Psoas muscle (tissue), 7 donors: ENCODE measurements at regions not wholly inside any gene's neighbourhood (a gene's known extent, or its start where the extent isn't known, plus 50 kb on each side); places are given as distances from the start of the nearest gene placed in this dataset.

Experiments
- ATAC-seq, 4 donors: fragments of 200-7000 bp; cut with Tn5 transposase; one replicate each; pipeline ENCODE4 v1.9.1; 2020; ENCODE audit warnings: moderate library complexity in 3 of 4, mild to moderate bottlenecking in 2 of 4
- DNase-seq, 2 donors: peaks; one replicate each; pipeline ENCODE4 v3.0.0-alpha.2; 2020
- H3K27ac ChIP-seq: fragments of 200-600 bp; one replicate; pipeline ENCODE4 v1.8.0; 2022
- H3K27me3 ChIP-seq, 3 donors: fragments of 200-600 bp in 1 of 3; one replicate each; pipeline versions ENCODE4 v1.6.1 to v1.8.0; 2013 to 2022; ENCODE audit warnings: low read length in 2 of 3, mild to moderate bottlenecking in 2 of 3, moderate library complexity in 1 of 3; ENCODE audit not compliant: insufficient read depth in 3 of 3
- H3K36me3 ChIP-seq, 2 donors: fragments of 200-600 bp in 1 of 2; one replicate each; pipeline versions ENCODE4 v1.6.1 to v1.8.0; 2013 to 2022; ENCODE audit warnings: low read depth in 1 of 2, mild to moderate bottlenecking in 1 of 2, moderate library complexity in 1 of 2; ENCODE audit not compliant: insufficient read depth in 1 of 2
- H3K4me1 ChIP-seq: fragments of 200-600 bp; one replicate; pipeline ENCODE4 v1.8.0; 2022
- H3K4me3 ChIP-seq: fragments of 200-600 bp; one replicate; pipeline ENCODE4 v1.8.0; 2022; ENCODE audit warnings: mild to moderate bottlenecking
- H3K9me3 ChIP-seq: fragments of 200-600 bp; one replicate; pipeline ENCODE4 v1.8.0; 2022
- WGBS, 3 donors: extraction: QIAGEN DNeasy Blood & Tissue Kit; methylation state at CpG; one replicate each; pipeline versions ENCODE4 v1.1.6 to v1.1.7; 2013; 5-methylcytosine and 5-hydroxymethylcytosine counted together
- intact Hi-C, 2 donors: fragments of 100-400 bp; cut with DNase I; formaldehyde crosslinking; loops; one replicate each; pipeline versions ENCODE4 v1.11.0 to v1.14.2; 2022
- TF ChIP-seq, protein P1 (sequence below): fragments of 200-600 bp; IDR thresholded peaks from one replicate; pipeline ENCODE4 v1.8.0; 2022; ENCODE audit warnings: antibody characterized with exemption
- donor health status: healthy with polysubstance abuse.
- donor health status: DM: no; HTN: no; CAD: no; lungs with moderate emphysema.
- donor health status: Bipolar disorder and iron deficiency.
- donor health status: healthy.
- donor health status: DM: yes; HTN: yes; CAD: no.
- donor health status: DM: no; HTN: no; CAD: no.
- donor health status: DM: yes; HTN: yes; CAD: no.

DNA sequence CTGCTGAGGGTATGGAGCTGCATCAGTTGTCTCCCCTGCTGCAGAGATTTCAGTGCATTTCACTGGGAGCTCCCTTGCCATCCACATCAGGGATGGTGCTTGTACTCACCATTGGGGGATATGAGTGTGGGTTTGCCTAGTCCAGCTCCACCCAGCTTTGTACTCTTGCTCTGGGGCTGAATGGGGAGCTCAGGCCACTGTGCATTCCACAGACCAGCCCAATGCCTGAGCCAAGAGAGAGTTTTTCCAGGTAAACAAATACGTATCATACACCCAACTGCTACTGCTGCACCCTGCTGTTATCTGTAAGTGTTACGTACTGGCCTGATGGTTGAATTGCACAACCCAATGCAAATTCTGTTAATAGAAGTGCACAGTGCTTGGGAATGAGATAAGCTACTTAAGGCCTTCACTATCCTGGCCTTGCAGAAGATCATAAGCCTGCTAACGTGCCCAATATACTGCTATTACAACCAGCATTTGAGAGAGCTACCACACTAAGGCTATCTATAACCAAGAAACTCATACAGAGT is 205.0 kb upstream of the DMD start:
- no peak for ATAC-seq
- TF ChIP-seq, protein P1, sequence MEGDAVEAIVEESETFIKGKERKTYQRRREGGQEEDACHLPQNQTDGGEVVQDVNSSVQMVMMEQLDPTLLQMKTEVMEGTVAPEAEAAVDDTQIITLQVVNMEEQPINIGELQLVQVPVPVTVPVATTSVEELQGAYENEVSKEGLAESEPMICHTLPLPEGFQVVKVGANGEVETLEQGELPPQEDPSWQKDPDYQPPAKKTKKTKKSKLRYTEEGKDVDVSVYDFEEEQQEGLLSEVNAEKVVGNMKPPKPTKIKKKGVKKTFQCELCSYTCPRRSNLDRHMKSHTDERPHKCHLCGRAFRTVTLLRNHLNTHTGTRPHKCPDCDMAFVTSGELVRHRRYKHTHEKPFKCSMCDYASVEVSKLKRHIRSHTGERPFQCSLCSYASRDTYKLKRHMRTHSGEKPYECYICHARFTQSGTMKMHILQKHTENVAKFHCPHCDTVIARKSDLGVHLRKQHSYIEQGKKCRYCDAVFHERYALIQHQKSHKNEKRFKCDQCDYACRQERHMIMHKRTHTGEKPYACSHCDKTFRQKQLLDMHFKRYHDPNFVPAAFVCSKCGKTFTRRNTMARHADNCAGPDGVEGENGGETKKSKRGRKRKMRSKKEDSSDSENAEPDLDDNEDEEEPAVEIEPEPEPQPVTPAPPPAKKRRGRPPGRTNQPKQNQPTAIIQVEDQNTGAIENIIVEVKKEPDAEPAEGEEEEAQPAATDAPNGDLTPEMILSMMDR = no peak
- DNase-seq = no peak
- 73 to 100% (median 84%) methylated on average over 2 to 3 of the region's 3 CpGs for WGBS, 3 donors
- Histone ChIP-seq H3K9me3 (peaks cover 7% of the 10 kb centered on the region), H3K4me3 (no peak overlapping the region), H3K27me3 (no peaks in the 10 kb centered on the region), H3K4me1 (no peaks in the 10 kb centered on the region), H3K36me3 (no peaks in the 10 kb centered on the region), H3K27ac (no peak overlapping the region)
- intact Hi-C loops = no loop called here

DNA sequence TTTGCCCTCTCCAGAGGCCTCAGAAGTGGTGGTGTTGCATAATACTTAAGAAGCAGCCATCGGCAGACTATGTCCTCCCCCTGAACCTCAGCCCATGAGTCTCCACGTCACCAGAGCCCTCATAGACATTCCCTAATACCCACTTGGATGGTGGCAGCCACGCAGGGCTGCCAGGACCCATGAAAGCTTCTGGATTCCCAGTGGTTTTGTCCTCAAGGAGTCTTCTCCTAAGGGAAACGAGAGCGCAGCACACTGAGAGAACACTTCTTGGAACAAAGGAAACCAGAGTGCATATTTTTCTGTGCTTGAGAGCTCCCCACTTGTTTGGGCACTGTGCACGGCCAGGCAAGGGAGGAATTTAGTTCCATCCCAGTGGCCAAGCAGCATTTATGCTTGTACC is 204.1 kb upstream of the DMD start:
- TF ChIP-seq, protein P1 = no peak
- no peaks in the 10 kb centered on the region for H3K36me3 ChIP-seq
- ATAC-seq = no peak

DNA sequence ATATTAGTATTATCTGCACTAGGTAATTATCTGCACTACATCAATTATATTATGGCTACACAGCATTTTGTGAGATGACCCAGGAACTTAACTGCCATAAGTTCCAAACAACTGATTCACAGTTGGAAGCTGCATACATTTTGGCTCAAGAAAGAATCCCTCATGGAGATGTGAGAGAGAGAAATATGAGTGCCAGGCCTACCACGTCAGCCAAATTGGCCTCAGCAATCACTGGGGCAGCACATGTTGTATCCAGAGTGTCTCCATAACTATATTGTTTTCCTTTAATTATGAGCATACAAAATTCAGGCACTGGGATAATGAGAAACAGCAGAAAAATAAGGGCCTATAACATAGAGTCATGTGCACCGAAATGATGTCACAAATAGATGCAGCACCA is 174.2 kb upstream of the DMD start:
- no peaks in the 10 kb centered on the region for H3K27me3 ChIP-seq
- ATAC-seq (no peak), DNase-seq (no peak)
- 39 to 47% (median 40%) methylated on average over 2 of the region's 2 CpGs for WGBS, 3 donors
- H3K4me3 ChIP-seq = no peak overlapping the region
- H3K4me1 ChIP-seq = no peaks in the 10 kb centered on the region
- TF ChIP-seq, protein P1 = no peak
- H3K27ac ChIP-seq = no peak overlapping the region
- intact Hi-C loops = no loop called here
- H3K9me3 ChIP-seq = no peaks in the 10 kb centered on the region
- no peaks in the 10 kb centered on the region for H3K36me3 ChIP-seq

More for the DNA sequence above, 204.1 kb upstream of the DMD start:
- 58 to 75% (median 71%) methylated on average over 6 of the region's 6 CpGs for WGBS, 3 donors
- no peak for DNase-seq
- no peak overlapping the region for H3K27ac ChIP-seq
- H3K27me3 ChIP-seq = no peaks in the 10 kb centered on the region
- H3K9me3 ChIP-seq = peaks cover 7% of the 10 kb centered on the region
- H3K4me3 ChIP-seq = no peak overlapping the region
- intact Hi-C loops = no loop called here
- no peaks in the 10 kb centered on the region for H3K4me1 ChIP-seq

DNA sequence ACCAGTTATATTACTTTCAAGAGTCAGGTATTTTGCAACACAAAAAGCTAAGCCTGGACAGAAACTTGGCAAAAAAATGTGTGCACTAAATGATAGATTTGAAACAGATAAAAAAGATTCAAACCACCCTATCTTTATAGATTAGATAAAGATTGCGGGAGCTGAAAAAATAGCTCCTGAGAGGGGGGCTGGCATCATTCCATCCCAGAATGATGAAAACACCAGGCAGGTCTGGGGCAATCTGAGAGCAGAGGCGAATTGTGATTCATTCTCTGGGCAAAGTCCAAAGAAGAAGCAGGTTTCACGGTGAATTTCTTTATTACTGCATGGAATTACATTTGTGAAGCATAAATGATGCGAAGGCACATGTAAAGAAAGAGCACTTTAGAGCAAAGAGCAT is 168.5 kb upstream of the DMD start:
- intact Hi-C loops = no loop called here
- DNase-seq = no peak
- WGBS, 3 donors = 43 to 57% (median 47%) methylated on average over 4 of the region's 4 CpGs
- no peaks in the 10 kb centered on the region for H3K27me3 ChIP-seq
- H3K36me3 ChIP-seq = no peaks in the 10 kb centered on the region
- H3K27ac ChIP-seq = no peak overlapping the region
- H3K4me3 ChIP-seq = no peak overlapping the region
- TF ChIP-seq, protein P1 = no peak
- H3K4me1 ChIP-seq = no peaks in the 10 kb centered on the region
- no peak for ATAC-seq
- H3K9me3 ChIP-seq = no peaks in the 10 kb centered on the region

DNA sequence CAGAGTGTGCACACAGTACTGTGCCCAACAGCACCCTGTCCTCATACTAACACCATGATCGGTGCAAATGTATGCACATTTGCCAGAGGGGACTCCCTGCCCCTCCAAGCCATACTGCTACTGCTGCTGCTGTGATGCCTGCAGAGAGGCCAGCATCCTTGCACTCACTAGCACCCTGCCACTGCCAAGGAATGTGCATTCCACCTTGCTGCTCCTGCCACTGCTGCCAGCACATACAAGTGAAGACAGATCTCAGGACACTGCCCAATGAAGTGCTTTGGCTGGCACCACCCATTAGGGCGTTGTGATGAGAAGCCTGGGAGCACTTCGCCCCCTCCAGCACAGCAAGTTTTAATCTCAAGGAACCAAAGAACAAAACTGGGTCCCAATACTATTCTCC is 146.3 kb upstream of the DMD start:
- intact Hi-C loops = no loop called here
- DNase-seq (peak in 1 of 2 donors; percentile 18), ATAC-seq (peak in 1 of 4 donors; percentile 44)
- TF ChIP-seq, protein P1 = no peak
- H3K27ac ChIP-seq = no peak overlapping the region
- no peaks in the 10 kb centered on the region for H3K9me3 ChIP-seq
- 53 to 73% (median 63%) methylated on average over 3 of the region's 3 CpGs for WGBS, 3 donors
- H3K36me3 ChIP-seq = no peaks in the 10 kb centered on the region
- no peak overlapping the region for H3K4me3 ChIP-seq
- no peaks in the 10 kb centered on the region for H3K27me3 ChIP-seq
- H3K4me1 ChIP-seq = no peaks in the 10 kb centered on the region
